NCI-H524 treated with DMSO at 0.1 percent for 48 hours (cell line): ENCODE measurements at regions not wholly inside any gene's neighbourhood (a gene's known extent, or its start where the extent isn't known, plus 50 kb on each side); places are given as distances from the start of the nearest gene placed in this dataset.
"Not testable (repeated sequence)": the region's sequence is repeated elsewhere in the genome, so short reads cannot be mapped to it uniquely, and the experiment has no call there.

ENCODE experiments used
- DNase-seq: peaks from one replicate; lab custom pipeline; 2025; lab: John Stamatoyannopoulos, UW

DNA sequence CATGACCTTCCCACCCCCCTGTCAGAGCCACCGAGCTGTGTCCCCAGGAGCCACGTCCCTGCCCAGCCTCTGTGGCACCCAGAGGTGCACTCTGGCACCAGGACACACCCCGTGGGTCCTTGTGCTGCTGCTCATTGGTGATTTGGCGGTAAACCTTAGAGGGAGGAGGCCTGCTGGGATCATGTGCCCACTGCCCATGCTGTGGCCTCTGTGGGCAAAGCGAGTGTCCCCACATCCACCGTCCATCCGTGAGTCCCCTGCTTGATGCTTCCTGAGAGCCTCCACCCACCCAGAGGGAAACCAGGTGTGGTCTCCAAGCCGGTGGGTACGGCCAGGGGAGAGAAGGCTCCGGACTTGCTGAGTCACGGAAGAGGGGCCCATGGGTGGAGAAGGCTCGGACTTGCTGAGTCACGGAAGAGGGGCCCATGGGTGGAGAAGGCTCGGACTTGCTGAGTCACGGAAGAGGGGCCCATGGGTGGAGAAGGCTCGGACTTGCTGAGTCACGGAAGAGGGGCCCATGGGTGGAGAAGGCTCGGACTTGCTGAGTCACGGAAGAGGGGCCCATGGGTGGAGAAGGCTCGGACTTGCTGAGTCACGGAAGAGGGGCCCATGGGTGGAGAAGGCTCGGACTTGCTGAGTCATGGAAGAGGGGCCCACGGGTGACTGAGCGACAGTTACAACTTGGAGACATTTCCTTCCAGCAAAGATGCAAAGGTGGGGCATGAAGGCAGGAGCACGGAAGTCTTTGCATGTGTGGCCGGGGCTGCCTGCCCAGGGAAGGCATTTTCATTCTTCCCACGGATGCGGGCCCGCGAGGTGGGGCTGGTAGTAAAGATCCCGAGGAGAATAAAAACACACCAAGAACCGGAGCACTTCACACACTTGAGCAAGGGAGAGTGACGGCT, 49.6 kb upstream of the ZNF469 start:
- not testable (repeated sequence) for DNase-seq
